ENCODE measurements at regions not wholly inside any gene's neighbourhood (a gene's known extent, or its start where the extent isn't known, plus 50 kb on each side); places are given as distances from the start of the nearest gene placed in this dataset.
"Not testable (repeated sequence)": the region's sequence is repeated elsewhere in the genome, so short reads cannot be mapped to it uniquely, and the experiment has no call there.

DNA sequence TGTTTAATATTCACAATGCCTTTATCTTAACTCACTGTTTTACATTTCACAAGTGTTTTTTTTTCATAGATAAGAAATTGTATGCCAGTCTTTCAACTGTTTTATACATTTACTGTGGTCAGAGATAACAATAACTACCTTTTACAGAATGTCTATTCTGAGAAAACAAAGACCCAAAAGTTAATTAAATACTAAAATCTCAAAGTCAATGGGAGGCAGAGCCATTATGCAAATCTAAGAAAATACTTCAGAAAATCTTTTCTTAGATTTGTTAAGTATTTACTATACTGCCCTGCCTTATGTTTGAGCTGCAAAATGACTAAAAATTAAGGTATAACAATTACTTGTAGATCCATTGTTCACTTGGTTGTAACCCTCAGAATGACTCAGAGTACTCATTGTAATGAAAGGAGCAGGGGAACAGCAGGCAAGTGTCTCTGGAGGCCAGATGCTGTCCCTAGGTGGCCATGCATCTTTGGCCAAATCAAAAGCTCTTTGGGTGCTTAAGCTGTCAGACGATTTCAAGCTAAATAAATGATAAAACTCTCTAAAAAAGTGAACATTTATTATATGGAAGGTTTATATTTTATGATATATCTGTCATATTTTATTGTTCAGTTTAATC is 770.1 kb upstream of the PCDH20 start:
- Histone ChIP-seq H3K9ac (ENCODE audit: low read depth, low read length) (no peak overlapping the region), H3K27ac (ENCODE audit: low read depth, low read length) (peak overlapping the region; percentile 39), H3K4me3 (ENCODE audit: low read depth, low read length) (no peak overlapping the region), H3K9me3 (ENCODE audit: control insufficient read depth, insufficient read depth, low read length) (no peaks in the 10 kb centered on the region), H3K4me1 (ENCODE audit: control insufficient read depth, insufficient read depth, low read length) (peaks cover 19% of the 10 kb centered on the region), H3K27me3 (ENCODE audit: control insufficient read depth, insufficient read depth, low read length) (no peaks in the 10 kb centered on the region), H3K36me3 (ENCODE audit: control insufficient read depth, insufficient read depth, low read length) (no peaks in the 10 kb centered on the region)

DNA sequence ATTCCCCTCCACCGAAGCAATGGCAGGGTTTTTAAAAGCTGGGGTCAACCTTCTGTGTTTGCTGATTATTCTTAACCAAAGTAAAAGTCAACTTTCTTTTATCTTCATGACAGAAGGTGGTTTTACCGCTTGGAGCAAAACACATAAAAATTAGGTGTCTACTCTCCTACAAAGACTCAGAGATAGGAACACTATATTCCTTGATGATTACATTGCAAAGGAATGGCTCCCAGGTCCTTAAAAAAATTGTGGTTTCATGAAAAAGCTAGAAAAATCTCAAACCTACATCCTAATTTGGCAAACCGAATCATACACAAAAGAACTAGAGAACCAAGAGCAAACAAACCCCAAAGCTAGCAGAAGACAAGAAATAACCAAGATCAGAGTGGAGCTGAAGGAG is 760.4 kb upstream of the PCDH20 start:
- no peaks in the 10 kb centered on the region for H3K9me3 ChIP-seq (ENCODE audit: control insufficient read depth, insufficient read depth, low read length)
- H3K27me3 ChIP-seq (ENCODE audit: control insufficient read depth, insufficient read depth, low read length) = no peaks in the 10 kb centered on the region
- H3K27ac ChIP-seq (ENCODE audit: low read depth, low read length) = no peak overlapping the region
- H3K36me3 ChIP-seq (ENCODE audit: control insufficient read depth, insufficient read depth, low read length) = no peaks in the 10 kb centered on the region
- H3K9ac ChIP-seq (ENCODE audit: low read depth, low read length) = no peak overlapping the region
- no peak overlapping the region for H3K4me3 ChIP-seq (ENCODE audit: low read depth, low read length)
- H3K4me1 ChIP-seq (ENCODE audit: control insufficient read depth, insufficient read depth, low read length) = peaks cover 14% of the 10 kb centered on the region; the same call in 1 of the 2 replicates

DNA sequence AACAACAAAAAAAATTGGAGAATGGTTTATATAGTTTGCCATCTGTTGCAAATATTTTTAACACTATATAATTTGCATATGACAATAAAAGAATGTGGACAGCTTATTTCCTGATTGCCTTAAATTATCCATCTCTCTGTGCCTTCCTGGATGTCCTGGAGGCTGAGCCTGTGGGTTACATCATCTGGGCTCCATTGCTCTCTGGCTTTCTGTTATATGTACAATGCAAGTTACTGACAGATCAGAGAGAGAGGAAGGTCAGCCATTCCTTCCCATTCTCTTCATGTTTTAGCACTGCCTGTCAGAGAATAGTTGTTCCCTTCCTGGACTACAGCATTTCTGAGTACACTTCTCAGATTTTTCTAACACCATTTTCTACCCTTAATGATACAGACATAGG is 758.3 kb upstream of the PCDH20 start:
- Histone ChIP-seq H3K27ac (ENCODE audit: low read depth, low read length) (no peak overlapping the region), H3K4me3 (ENCODE audit: low read depth, low read length) (no peak overlapping the region)

DNA sequence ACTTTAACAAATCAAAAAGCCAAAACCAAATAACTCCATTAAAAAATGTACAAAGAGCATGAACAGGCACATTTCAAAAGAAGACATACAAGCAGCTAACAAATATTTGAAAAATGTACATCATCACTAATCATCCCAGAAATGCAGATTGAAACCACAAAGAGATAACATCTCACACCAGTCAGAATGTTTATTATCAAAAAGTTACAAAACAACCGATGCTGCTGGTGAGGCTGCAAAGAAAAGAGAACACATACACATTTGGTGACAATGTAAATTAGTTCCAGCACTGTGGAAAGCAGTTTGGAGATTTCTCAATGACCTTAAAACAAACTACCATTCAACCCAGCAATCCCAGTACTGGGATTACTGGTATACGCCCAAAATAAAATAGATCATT is 756.0 kb upstream of the PCDH20 start:
- Histone ChIP-seq H3K9me3 (ENCODE audit: control insufficient read depth, insufficient read depth, low read length) (no peaks in the 10 kb centered on the region), H3K4me3 (ENCODE audit: low read depth, low read length) (no peak overlapping the region), H3K27ac (ENCODE audit: low read depth, low read length) (no peak overlapping the region), H3K4me1 (ENCODE audit: control insufficient read depth, insufficient read depth, low read length) (peaks cover 14% of the 10 kb centered on the region; the same call in 1 of the 2 replicates), H3K9ac (ENCODE audit: low read depth, low read length) (no peak overlapping the region), H3K36me3 (ENCODE audit: control insufficient read depth, insufficient read depth, low read length) (no peaks in the 10 kb centered on the region), H3K27me3 (ENCODE audit: control insufficient read depth, insufficient read depth, low read length) (no peaks in the 10 kb centered on the region)

More for the DNA sequence above, 758.3 kb upstream of the PCDH20 start:
- H3K4me1 ChIP-seq (ENCODE audit: control insufficient read depth, insufficient read depth, low read length) = peaks cover 14% of the 10 kb centered on the region; the same call in 1 of the 2 replicates
- H3K9ac ChIP-seq (ENCODE audit: low read depth, low read length) = no peak overlapping the region
- no peaks in the 10 kb centered on the region for H3K36me3 ChIP-seq (ENCODE audit: control insufficient read depth, insufficient read depth, low read length)
- no peaks in the 10 kb centered on the region for H3K9me3 ChIP-seq (ENCODE audit: control insufficient read depth, insufficient read depth, low read length)
- H3K27me3 ChIP-seq (ENCODE audit: control insufficient read depth, insufficient read depth, low read length) = no peaks in the 10 kb centered on the region

DNA sequence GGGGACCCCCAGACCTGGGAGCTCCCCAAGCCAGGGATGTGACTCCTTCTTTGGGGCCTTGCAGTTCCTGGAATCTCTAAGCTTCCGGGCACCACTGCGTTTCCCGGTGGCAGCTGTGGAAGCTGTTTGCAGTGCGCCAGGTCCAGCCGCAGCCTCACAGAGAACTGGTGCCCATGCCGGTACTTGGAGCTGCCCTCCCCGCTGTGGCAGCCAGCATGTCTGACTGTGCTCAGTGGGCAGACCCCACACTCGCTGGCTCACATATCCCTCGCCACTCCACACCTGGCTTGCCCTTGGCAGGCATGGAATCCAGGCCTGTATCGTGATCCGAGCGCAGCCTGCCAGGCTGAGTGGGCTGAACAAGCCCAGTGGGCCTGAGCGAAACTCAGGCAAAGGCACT is 753.2 kb upstream of the PCDH20 start:
- no peak overlapping the region for H3K9ac ChIP-seq (ENCODE audit: low read depth, low read length)
- no peaks in the 10 kb centered on the region for H3K36me3 ChIP-seq (ENCODE audit: control insufficient read depth, insufficient read depth, low read length)
- no peak overlapping the region for H3K4me3 ChIP-seq (ENCODE audit: low read depth, low read length)
- H3K27ac ChIP-seq (ENCODE audit: low read depth, low read length) = no peak overlapping the region
- no peaks in the 10 kb centered on the region for H3K27me3 ChIP-seq (ENCODE audit: control insufficient read depth, insufficient read depth, low read length)
- H3K9me3 ChIP-seq (ENCODE audit: control insufficient read depth, insufficient read depth, low read length) = no peaks in the 10 kb centered on the region
- no peaks in the 10 kb centered on the region for H3K4me1 ChIP-seq (ENCODE audit: control insufficient read depth, insufficient read depth, low read length)

DNA sequence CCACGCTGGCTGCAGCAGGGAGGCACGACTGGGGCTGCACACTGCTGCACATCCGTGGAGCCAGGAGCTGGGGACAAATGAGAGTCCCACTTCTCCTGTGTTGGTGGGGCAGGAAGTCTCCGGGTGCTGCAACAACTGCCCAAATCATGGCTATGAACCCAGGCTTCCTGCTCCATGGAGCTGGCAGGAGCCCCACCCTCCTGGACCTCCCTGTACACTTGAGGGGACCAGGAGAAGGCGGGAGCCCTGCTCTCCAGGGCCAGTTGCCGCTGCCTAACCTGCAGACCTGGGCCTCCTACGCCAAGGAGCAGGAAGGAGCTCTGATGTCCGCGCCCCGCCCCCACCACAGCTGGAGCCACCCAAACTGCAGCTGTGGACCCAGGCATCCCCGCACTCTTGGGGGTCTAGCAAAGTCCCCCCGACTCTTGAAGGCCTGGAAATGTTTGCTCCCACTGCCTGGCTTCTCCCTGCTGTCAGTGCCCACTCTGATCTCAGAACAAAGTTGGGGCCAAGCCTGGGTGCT is 752.1 kb upstream of the PCDH20 start:
- Histone ChIP-seq H3K27ac (ENCODE audit: low read depth, low read length) (no peak overlapping the region), H3K36me3 (ENCODE audit: control insufficient read depth, insufficient read depth, low read length) (no peaks in the 10 kb centered on the region), H3K9ac (ENCODE audit: low read depth, low read length) (no peak overlapping the region), H3K4me1 (ENCODE audit: control insufficient read depth, insufficient read depth, low read length) (no peaks in the 10 kb centered on the region), H3K4me3 (ENCODE audit: low read depth, low read length) (no peak overlapping the region), H3K27me3 (ENCODE audit: control insufficient read depth, insufficient read depth, low read length) (no peaks in the 10 kb centered on the region), H3K9me3 (ENCODE audit: control insufficient read depth, insufficient read depth, low read length) (no peaks in the 10 kb centered on the region)

DNA sequence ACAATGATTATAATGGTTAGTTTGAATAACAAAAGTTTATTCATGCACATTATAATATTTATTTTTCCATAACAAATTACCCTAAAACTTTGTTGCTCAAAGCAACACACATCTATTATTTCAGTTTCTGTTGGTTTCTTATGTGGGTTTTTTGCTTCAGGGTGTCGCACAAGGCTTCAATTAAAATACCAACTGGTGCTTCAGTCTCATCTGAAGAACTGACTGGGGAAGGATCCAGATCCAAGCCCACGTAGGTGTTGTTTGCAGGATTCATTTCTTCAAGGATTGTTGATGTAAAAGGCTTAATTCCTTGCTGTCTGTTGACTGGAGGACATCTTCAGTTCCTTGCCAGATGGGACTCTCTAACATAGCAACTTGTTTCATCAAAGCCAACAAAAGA is 747.2 kb upstream of the PCDH20 start:
- Histone ChIP-seq H3K4me1 (ENCODE audit: control insufficient read depth, insufficient read depth, low read length) (no peaks in the 10 kb centered on the region), H3K27ac (ENCODE audit: low read depth, low read length) (no peak overlapping the region), H3K36me3 (ENCODE audit: control insufficient read depth, insufficient read depth, low read length) (no peaks in the 10 kb centered on the region), H3K9ac (ENCODE audit: low read depth, low read length) (no peak overlapping the region), H3K4me3 (ENCODE audit: low read depth, low read length) (no peak overlapping the region), H3K9me3 (ENCODE audit: control insufficient read depth, insufficient read depth, low read length) (no peaks in the 10 kb centered on the region), H3K27me3 (ENCODE audit: control insufficient read depth, insufficient read depth, low read length) (no peaks in the 10 kb centered on the region)

DNA sequence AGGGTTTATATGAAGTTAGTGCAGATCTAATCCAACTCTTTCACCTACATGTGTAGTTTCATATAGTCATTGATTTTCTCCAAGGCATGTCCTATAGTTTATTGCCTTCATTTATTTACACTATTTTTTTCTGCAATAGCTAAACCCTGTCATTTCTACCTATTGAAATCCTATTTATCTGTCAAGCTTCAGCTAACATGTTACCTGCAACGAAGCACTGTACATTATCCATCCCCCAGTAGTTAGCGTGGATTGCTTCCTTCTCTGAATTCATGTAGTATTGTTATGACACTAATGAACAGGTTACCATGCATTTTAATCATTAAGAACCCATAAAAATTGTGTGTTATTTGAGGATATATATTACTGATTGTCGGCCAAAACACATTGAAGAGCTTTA is 742.9 kb upstream of the PCDH20 start:
- no peaks in the 10 kb centered on the region for H3K4me1 ChIP-seq (ENCODE audit: control insufficient read depth, insufficient read depth, low read length)
- no peak overlapping the region for H3K4me3 ChIP-seq (ENCODE audit: low read depth, low read length)
- H3K27me3 ChIP-seq (ENCODE audit: control insufficient read depth, insufficient read depth, low read length) = no peaks in the 10 kb centered on the region
- no peak overlapping the region for H3K27ac ChIP-seq (ENCODE audit: low read depth, low read length)
- H3K36me3 ChIP-seq (ENCODE audit: control insufficient read depth, insufficient read depth, low read length) = no peaks in the 10 kb centered on the region
- no peaks in the 10 kb centered on the region for H3K9me3 ChIP-seq (ENCODE audit: control insufficient read depth, insufficient read depth, low read length)
- H3K9ac ChIP-seq (ENCODE audit: low read depth, low read length) = no peak overlapping the region

DNA sequence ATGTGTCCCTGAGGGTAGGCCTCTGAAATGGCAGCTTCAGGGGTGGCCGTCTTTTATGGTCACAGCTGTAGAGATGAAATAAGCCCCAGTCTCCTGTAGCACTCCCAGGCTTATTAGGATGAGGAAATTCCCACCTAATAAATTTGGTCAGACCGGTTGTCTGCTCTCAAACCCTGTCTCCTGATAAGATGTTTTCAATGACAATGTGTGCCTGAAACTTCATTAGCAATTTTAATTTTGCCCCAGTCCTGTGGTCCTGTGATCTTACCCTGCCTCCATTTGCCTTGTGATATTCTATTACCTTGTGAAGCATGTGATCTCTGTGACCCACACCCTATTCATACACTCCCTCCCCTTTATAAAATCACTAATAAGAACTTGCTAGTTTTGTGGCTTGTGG is 736.1 kb upstream of the PCDH20 start:
- Histone ChIP-seq H3K9me3 (ENCODE audit: control insufficient read depth, insufficient read depth, low read length) (peaks cover 18% of the 10 kb centered on the region), H3K27ac (ENCODE audit: low read depth, low read length) (peak overlapping the region; percentile 26)
- H3K27me3 ChIP-seq (ENCODE audit: control insufficient read depth, insufficient read depth, low read length); H3K9ac ChIP-seq (ENCODE audit: low read depth, low read length); H3K36me3 ChIP-seq (ENCODE audit: control insufficient read depth, insufficient read depth, low read length); H3K4me1 ChIP-seq (ENCODE audit: control insufficient read depth, insufficient read depth, low read length); H3K4me3 ChIP-seq (ENCODE audit: low read depth, low read length): not testable (repeated sequence)

DNA sequence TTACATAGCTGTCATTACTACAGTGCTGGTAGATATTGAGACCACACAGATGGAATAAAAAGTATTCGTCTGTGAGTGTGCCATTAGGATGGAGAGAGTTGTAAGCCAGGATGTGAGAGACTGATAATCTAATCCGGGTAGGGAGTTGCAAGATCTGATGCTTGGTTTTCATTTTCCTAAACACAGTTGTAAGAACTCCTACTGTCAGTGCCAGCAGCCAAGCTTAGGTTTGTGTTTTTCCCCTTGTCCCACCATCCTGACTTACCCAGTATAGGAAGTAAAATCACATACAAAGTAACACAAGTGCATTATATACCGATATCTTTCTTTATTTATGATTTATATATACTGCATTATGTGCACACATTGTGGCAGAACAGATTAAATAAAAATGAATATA is 726.4 kb upstream of the PCDH20 start:
- Histone ChIP-seq H3K27me3 (ENCODE audit: control insufficient read depth, insufficient read depth, low read length) (no peaks in the 10 kb centered on the region), H3K27ac (ENCODE audit: low read depth, low read length) (no peak overlapping the region), H3K4me1 (ENCODE audit: control insufficient read depth, insufficient read depth, low read length) (no peaks in the 10 kb centered on the region), H3K9me3 (ENCODE audit: control insufficient read depth, insufficient read depth, low read length) (peaks cover 6% of the 10 kb centered on the region), H3K36me3 (ENCODE audit: control insufficient read depth, insufficient read depth, low read length) (no peaks in the 10 kb centered on the region), H3K4me3 (ENCODE audit: low read depth, low read length) (no peak overlapping the region), H3K9ac (ENCODE audit: low read depth, low read length) (no peak overlapping the region)

DNA sequence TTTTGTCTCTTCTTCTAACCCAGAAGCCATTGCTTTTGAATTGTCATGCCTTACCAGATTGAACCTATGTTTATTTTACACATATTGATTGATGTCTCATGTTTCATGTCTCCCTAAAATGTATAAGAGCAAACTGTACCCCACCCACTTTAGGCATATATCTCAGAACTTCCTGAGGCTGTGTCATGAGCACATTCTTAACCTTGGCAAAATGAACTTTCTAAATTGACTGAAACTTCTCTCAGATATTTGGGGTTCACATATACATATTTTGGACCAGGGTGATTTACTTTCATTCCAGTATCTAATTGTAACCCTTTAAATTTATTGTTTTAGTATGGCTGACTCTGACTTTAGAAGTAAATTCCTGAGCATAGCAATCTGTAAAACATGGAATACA is 723.9 kb upstream of the PCDH20 start:
- no peak overlapping the region for H3K9ac ChIP-seq (ENCODE audit: low read depth, low read length)
- no peaks in the 10 kb centered on the region for H3K4me1 ChIP-seq (ENCODE audit: control insufficient read depth, insufficient read depth, low read length)

More for the DNA sequence above, 723.9 kb upstream of the PCDH20 start:
- Histone ChIP-seq H3K36me3 (ENCODE audit: control insufficient read depth, insufficient read depth, low read length) (no peaks in the 10 kb centered on the region), H3K27me3 (ENCODE audit: control insufficient read depth, insufficient read depth, low read length) (no peaks in the 10 kb centered on the region), H3K27ac (ENCODE audit: low read depth, low read length) (no peak overlapping the region), H3K9me3 (ENCODE audit: control insufficient read depth, insufficient read depth, low read length) (peaks cover 6% of the 10 kb centered on the region), H3K4me3 (ENCODE audit: low read depth, low read length) (no peak overlapping the region)
